ENCODE measurements at regions not wholly inside any gene's neighbourhood (a gene's known extent, or its start where the extent isn't known, plus 50 kb on each side); places are given as distances from the start of the nearest gene placed in this dataset.
"Not testable (repeated sequence)": the region's sequence is repeated elsewhere in the genome, so short reads cannot be mapped to it uniquely, and the experiment has no call there.

DNA sequence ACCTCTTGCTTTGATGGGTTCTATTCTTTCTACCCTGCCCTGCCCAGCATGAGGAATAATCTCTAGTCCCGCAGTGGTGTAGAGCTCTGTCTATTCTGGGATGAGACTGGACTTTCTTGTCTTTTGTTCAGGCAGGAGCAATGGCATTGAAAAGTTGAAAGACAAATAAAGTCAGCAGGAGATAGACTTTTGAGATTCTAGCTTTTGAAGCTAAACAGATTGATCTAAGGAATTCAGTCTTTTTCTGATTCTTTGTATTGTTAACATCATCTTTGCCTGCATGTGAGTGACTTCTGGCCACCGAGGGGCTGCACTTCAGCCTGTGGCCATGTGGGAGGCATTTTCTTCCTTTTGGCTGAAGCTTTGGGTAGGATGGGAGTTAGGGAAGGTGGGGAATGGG is 132.4 kb downstream of the MRPL57 start:
- no peak for DNase-seq
- in situ Hi-C loops (cut with MboI; ENCODE audit: low pct_unique_long_range_greater_than_20kb, low sequenced_read_pairs) = no loop called here

DNA sequence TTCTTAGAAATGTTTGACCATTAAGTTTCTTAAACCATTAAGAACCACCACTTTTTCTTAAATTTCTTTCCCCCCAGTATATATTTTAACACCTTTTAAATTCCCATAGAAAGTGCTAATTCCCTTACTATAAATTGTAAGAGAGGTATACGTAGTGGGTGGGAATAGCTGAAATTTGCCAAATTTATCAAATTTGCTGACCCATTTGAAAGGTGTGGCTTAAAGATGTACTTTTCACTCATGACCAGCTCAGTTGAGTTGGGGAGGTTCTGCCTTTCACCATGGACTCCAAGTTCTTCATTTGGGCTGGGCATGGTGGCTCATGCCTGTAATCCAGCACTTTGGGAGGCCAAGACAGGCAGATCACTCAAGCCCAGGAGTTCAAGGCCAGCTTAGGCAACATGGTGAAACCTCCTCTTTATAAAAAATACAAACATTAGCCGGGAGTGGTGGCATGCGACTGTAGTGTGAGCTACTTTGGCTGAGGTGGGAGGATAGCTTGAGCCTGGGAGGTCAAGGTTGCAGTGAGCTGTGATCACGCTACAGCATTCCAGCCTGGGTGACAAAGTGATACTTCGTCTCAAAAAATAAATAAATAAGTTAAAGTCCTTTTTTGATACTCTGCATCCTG is 133.2 kb downstream of the MRPL57 start:
- in situ Hi-C loops (cut with MboI; ENCODE audit: low pct_unique_long_range_greater_than_20kb, low sequenced_read_pairs) = no loop called here
- DNase-seq = no peak

DNA sequence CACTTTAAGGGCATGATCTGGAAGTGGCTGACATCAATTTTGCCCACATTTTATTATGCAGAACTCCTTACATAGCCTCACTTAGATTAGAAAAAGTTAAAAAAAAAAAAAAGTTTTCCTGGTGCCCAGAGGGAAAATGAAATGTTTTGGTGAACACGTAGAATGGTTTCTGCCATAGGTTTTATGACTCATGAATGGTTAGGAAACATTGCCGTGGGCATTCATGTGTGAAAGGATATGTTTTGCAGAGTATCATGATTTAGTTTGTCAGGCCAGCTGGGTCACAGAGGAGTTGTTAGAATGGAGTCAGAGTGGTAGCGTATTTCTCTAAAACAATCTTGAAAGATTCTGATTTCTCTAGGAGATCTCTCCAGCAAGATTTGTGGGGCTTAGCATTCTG is 133.8 kb downstream of the MRPL57 start:
- DNase-seq = no peak
- in situ Hi-C loops (cut with MboI; ENCODE audit: low pct_unique_long_range_greater_than_20kb, low sequenced_read_pairs) = no loop called here

DNA sequence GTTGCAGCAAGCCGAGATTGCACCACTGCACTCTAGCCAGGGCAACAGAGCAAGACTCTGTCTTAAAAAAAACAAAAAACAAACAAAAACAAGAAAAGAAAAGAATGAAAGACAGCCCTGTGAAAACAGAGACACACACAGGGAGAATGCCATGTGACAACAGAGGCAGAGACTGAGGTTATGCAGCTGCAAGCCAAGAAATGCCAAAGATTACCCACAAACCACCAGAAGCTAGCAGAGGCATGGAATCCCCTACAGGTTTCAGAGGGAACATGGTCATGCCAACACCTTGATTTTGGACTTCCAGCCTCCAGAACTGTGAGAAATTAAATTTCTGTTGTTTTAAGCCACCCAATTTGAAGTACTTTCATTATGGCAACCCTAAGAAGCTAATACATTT is 138.5 kb downstream of the MRPL57 start:
- DNase-seq; in situ Hi-C loops (cut with MboI; ENCODE audit: low pct_unique_long_range_greater_than_20kb, low sequenced_read_pairs): not testable (repeated sequence)

DNA sequence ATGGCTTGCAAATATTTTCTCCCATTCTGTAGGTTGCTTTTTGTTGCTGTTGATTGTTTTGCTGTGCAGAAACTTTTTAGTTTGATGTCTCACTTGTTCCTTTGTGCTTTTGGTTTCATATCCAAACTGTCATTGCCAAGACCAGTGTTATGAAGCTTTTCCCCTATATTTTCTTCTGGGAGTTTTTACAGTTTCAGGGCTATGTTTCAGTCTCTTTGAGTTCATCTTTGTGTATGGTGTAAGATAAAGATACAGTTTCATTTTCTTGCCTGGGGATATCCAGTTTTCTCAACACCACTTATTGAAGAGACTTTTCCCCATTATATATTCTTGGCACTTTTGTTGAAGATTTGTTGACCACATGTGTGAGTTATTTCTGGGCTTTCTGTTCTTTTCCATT is 139.9 kb downstream of the MRPL57 start:
- in situ Hi-C loops (cut with MboI; ENCODE audit: low pct_unique_long_range_greater_than_20kb, low sequenced_read_pairs) = no loop called here
- no peak for DNase-seq

DNA sequence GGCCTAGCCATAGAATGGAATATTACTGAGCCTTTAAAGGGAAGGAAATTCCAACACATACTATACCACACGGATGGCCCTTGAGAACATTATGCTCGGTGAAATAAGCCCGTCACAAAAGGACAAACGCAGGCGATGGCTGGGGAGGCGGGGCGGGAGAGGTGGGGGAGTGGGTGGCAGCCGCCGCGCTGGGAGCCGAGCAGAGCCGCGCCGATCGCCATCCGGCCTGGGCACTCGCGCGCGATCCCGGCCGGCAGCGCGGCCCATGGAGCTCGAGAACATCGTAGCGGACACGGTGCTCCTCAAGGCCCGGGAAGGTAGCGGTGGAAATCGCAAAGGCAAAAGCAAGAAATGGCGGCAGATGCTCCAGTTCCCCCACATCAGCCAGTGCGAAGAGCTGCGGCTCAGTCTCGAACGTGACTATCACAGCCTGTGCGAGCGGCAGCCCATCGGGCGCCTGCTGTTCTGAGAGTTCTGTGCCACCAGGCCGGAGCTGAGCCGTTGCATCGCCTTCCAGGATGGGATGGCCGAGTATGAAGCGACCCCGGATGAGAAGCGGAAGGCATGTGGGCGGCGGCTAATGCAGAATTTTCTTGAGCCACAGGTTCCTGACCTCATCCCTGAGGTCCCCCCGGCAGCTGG is 140.1 kb downstream of the ZDHHC20 start:
- in situ Hi-C loops (cut with MboI; ENCODE audit: low pct_unique_long_range_greater_than_20kb, low sequenced_read_pairs) = no loop called here
- DNase-seq = no peak

DNA sequence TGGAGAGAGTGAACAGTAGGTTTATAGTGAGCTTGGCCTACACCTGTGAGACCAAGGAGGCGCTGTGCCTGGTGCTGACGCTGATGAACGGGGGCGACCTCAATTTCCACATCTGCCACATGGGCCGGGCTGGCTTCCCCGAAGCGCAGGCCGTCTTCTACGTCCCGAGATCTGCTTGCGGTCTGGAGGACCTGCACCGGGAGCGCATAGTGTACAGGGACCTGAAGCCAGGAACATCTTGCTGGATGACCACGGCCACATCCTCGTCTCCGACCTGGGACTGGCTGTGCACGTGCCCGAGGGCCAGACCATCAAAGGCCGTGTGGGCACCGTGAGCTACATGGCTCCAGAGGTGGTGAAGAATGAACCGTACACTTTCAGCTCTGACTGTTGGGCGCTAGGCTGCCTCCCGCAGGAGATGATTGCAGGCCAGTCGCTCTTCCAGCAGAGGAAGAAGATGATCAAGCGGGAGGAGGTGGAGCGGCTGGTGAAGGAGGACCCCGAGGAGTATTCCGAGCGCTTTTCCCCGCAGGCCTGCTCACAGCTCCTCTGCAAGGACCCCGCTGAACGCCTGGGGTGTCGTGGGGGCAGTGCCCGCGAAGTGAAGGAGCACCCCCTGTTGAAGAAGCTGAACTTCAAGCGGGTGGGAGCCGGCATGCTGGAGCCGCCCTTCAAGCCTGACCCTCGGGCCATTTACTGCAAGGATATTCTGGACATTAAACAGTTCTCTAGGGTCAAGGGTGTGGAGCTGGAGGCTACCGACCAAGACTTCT is 139.0 kb downstream of the ZDHHC20 start:
- DNase-seq = no peak
- in situ Hi-C loops (cut with MboI; ENCODE audit: low pct_unique_long_range_greater_than_20kb, low sequenced_read_pairs) = no loop called here

DNA sequence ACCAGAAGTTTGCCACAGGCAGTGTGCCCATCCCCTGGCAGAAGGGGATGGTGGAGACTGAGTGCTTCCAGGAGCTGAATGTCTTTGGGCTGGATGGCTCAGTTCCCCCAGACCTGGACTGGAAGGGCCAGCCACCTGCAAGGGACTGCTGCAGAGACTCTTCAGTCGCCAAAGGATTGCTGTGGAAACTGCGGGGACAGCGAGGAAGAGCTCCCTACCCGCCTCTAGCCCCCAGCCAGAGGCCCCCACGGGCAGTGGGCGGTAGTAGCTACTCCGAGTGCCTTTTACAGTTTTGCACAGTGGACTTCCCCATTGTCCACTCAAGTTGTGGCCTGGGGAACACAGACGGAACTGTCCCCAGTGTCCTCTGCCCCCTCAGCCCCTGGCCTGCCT is 138.5 kb downstream of the ZDHHC20 start:
- DNase-seq = no peak
- in situ Hi-C loops (cut with MboI; ENCODE audit: low pct_unique_long_range_greater_than_20kb, low sequenced_read_pairs) = no loop called here

DNA sequence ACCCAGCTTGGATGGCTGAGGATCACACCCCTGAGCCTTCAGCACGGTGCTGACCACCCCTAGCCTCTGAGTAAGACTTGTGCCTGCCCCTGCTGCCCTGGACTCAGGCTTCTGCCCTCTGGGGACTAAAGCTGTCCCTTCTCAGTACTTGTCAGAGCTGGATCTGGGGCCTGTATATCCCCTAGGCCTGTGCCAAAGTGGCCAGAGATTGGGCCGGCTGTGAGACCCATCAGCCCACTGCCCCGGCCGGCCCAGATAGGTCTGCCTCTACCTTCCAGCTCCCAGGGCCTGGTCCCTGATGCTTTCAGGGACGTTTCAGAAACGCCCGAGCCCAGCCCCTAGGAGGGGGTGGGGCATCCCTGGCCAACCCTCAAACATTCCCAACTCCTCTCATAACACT is 137.8 kb downstream of the ZDHHC20 start:
- DNase-seq = no peak
- in situ Hi-C loops (cut with MboI; ENCODE audit: low pct_unique_long_range_greater_than_20kb, low sequenced_read_pairs) = no loop called here

DNA sequence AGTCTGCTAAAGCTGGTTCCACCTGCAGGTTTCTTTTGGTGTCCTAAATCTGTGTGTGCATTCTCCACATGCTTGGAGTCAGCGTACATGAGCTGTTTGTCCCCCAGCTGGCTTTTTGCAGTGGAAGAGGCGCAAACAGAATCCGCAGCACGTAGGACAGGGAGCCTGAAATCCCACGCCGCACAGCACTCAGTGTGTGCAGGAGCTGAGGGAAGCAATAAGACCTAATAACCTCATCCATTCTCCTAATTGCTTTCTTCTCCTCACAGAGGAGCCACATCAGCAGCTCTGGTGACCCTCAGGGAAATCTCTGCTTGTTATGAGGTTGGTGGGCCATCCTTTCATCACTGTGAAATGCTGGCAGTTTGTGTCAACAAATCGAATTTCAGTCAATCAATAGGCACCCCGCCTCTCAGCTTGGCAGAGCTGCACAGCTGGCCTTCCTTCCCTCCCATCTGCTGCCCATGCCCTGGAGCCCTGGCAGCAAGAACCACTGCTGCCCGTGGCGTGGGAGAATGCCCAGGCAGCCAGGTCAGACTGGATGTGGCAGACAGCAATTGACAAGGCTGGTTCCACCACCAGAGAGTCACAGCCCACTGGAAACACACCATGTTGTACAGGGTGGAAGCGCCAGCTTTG is 136.7 kb downstream of the ZDHHC20 start:
- in situ Hi-C loops (cut with MboI; ENCODE audit: low pct_unique_long_range_greater_than_20kb, low sequenced_read_pairs) = no loop called here
- no peak for DNase-seq

Measured in KBM-7 (cell line).